ENCODE measurements at regions not wholly inside any gene's neighbourhood (a gene's known extent, or its start where the extent isn't known, plus 50 kb on each side); places are given as distances from the start of the nearest gene placed in this dataset.

- no peak for DNase-seq
Observed at GRCh38 chr22:22341736-22342135, 97.2 kb downstream of the VPREB1 start.

GRCh38 chr22:22342697-22343580 lies 98.4 kb downstream of the VPREB1 start:
- DNase-seq = peak; percentile 30 to 64
- TF ChIP-seq POLR2A (IDR thresholded peaks at IDR 0.05; ENCODE audit: low read length) (no peak), GATA1 (IDR thresholded peaks at IDR 0.05; ENCODE audit: low read depth, low read length) (no peak)

More at GRCh38 chr22:22341736-22342135, 97.2 kb downstream of the VPREB1 start:
- TF ChIP-seq POLR2A (IDR thresholded peaks at IDR 0.05; ENCODE audit: low read length) (no peak), GATA1 (IDR thresholded peaks at IDR 0.05; ENCODE audit: low read depth, low read length) (no peak)

- no peak for DNase-seq
- TF ChIP-seq GATA1 (IDR thresholded peaks at IDR 0.05; ENCODE audit: low read depth, low read length) (no peak), POLR2A (IDR thresholded peaks at IDR 0.05; ENCODE audit: low read length) (no peak)
Observed at GRCh38 chr22:22343581-22344296, 99.2 kb downstream of the VPREB1 start.

- no peak for DNase-seq
- TF ChIP-seq GATA1 (IDR thresholded peaks at IDR 0.05; ENCODE audit: low read depth, low read length) (no peak), POLR2A (IDR thresholded peaks at IDR 0.05; ENCODE audit: low read length) (no peak)
Observed at GRCh38 chr22:22344430-22344829, 99.8 kb downstream of the VPREB1 start.

- no peak for DNase-seq
- TF ChIP-seq GATA1 (IDR thresholded peaks at IDR 0.05; ENCODE audit: low read depth, low read length) = no peak
- TF ChIP-seq POLR2A (IDR thresholded peaks at IDR 0.05; ENCODE audit: low read length) = no peak
Observed at GRCh38 chr22:22345781-22346180, 101.2 kb downstream of the VPREB1 start.

GRCh38 chr22:22346401-22347107 lies 102.0 kb downstream of the VPREB1 start:
- no peak for TF ChIP-seq POLR2A (IDR thresholded peaks at IDR 0.05; ENCODE audit: low read length)
- no peak for DNase-seq

- TF ChIP-seq POLR2A (IDR thresholded peaks at IDR 0.05; ENCODE audit: low read length) (no peak), GATA1 (IDR thresholded peaks at IDR 0.05; ENCODE audit: low read depth, low read length) (no peak)
- DNase-seq = no peak
Observed at GRCh38 chr22:22348127-22348814, 103.7 kb downstream of the VPREB1 start.

- no peak for DNase-seq
- TF ChIP-seq GATA1 (IDR thresholded peaks at IDR 0.05; ENCODE audit: low read depth, low read length) (no peak), POLR2A (IDR thresholded peaks at IDR 0.05; ENCODE audit: low read length) (no peak)
Observed at GRCh38 chr22:22348815-22349454, 104.3 kb downstream of the VPREB1 start.

- TF ChIP-seq POLR2A (IDR thresholded peaks at IDR 0.05; ENCODE audit: low read length) (no peak), GATA1 (IDR thresholded peaks at IDR 0.05; ENCODE audit: low read depth, low read length) (no peak)
- no peak for DNase-seq
Observed at GRCh38 chr22:22349455-22349836, 104.9 kb downstream of the VPREB1 start.

- TF ChIP-seq GATA1 (IDR thresholded peaks at IDR 0.05; ENCODE audit: low read depth, low read length) (no peak), POLR2A (IDR thresholded peaks at IDR 0.05; ENCODE audit: low read length) (no peak)
- no peak for DNase-seq
Observed at GRCh38 chr22:22351366-22351765, 106.8 kb downstream of the VPREB1 start.

GRCh38 chr22:22352371-22352999 lies 107.9 kb downstream of the VPREB1 start:
- TF ChIP-seq GATA1 (IDR thresholded peaks at IDR 0.05; ENCODE audit: low read depth, low read length) = no peak
- TF ChIP-seq POLR2A (IDR thresholded peaks at IDR 0.05; ENCODE audit: low read length) = no peak
- DNase-seq = no peak

GRCh38 chr22:22355096-22355834 lies 110.7 kb downstream of the VPREB1 start:
- TF ChIP-seq POLR2A (IDR thresholded peaks at IDR 0.05; ENCODE audit: low read length) (no peak), GATA1 (IDR thresholded peaks at IDR 0.05; ENCODE audit: low read depth, low read length) (no peak)
- DNase-seq = no peak
